K562 (cell line): ENCODE measurements at regions not wholly inside any gene's neighbourhood (a gene's known extent, or its start where the extent isn't known, plus 50 kb on each side); places are given as distances from the start of the nearest gene placed in this dataset.

Experiments
- ATAC-seq: fragments of 200-7000 bp; cut with Tn5 transposase; 3 replicates; pipeline ENCODE4 v1.9.1; 2020; ENCODE audit warnings: moderate library complexity
- BruUV-seq: library from RNA; stranded (reverse); fragments of 400-500 nt; replicated peaks from 2 replicates; lab custom pipeline; 2021; lab: Mats Ljungman, UMichigan
- CTCF ChIA-PET: fragments of 300-600 bp; formaldehyde crosslinking; extraction: SDS; loops from one replicate; lab custom pipeline; 2021; ENCODE audit warnings: low intra/inter-chr PET ratio; lab: Yijun Ruan, JAX
- POLR2A ChIA-PET: fragments of 300-600, 350-650 bp; sonication (Branson Sonifier 250); formaldehyde crosslinking; extraction: SDS; loops from one replicate; lab custom pipeline; 2021; ENCODE audit warnings: antibody characterized with exemption, inconsistent platforms; lab: Yijun Ruan, JAX
- DNase-seq, 4 experiments: peaks; one replicate each; pipeline versions ENCODE4 v3.0.0 to v3.0.0-alpha.2; 2011 to 2018; ENCODE audit warnings: low spot score in 3 of 4, mixed read lengths in 3 of 4; ENCODE audit errors: extremely low read depth in 1 of 4
- FAIRE-seq: peaks from 2 replicates; lab custom pipeline; 2011; peaks lifted over from hg19 to GRCh38; lab: Jason Lieb, UNC
- H2AFZ ChIP-seq: 2 replicates; pipeline ENCODE4 v1.6.0; 2011; ENCODE audit warnings: low read depth, low read length, control low read depth, inconsistent platforms
- H3K27ac ChIP-seq: fragments of 200-600 bp; 3 replicates; pipeline ENCODE4 v1.8.0; 2011; ENCODE audit warnings: low read depth, mild to moderate bottlenecking, control low read depth, inconsistent platforms, low read length, moderate library complexity, mixed read lengths; ENCODE audit errors: extremely low read depth
- H3K27me3 ChIP-seq, 2 experiments: fragments of 300-600 bp in 1 of 2; 2 replicates in 1 of 2; 3 replicates in 1 of 2; pipeline versions ENCODE4 v1.6.0 to v1.8.0; 2011; ENCODE audit warnings: inconsistent platforms in 2 of 2, low read length in 2 of 2, mild to moderate bottlenecking in 1 of 2, mixed read lengths in 1 of 2, moderate library complexity in 1 of 2; ENCODE audit not compliant: control insufficient read depth in 2 of 2, insufficient read depth in 2 of 2
- H3K36me3 ChIP-seq: fragments of 300-600 bp; 3 replicates; pipeline ENCODE4 v1.8.0; 2011; ENCODE audit warnings: mild to moderate bottlenecking, low read length, inconsistent platforms; ENCODE audit not compliant: control insufficient read depth, insufficient read depth
- H3K4me1 ChIP-seq, 2 experiments: fragments of 200-600 bp in 1 of 2; replicated peaks in 1 of 2; 2 replicates in 1 of 2; 3 replicates in 1 of 2; pipeline versions ENCODE4 v1.5.1 to v1.8.0; 2011; ENCODE audit warnings: inconsistent platforms in 2 of 2, low read length in 2 of 2, mild to moderate bottlenecking in 1 of 2, mixed read lengths in 1 of 2, moderate library complexity in 1 of 2; ENCODE audit not compliant: control insufficient read depth in 2 of 2, insufficient read depth in 2 of 2
- H3K4me2 ChIP-seq: 2 replicates; pipeline ENCODE4 v1.6.1; 2011; ENCODE audit warnings: low read length, control low read depth, inconsistent platforms, mixed read lengths; ENCODE audit not compliant: insufficient read depth
- H3K4me3 ChIP-seq: fragments of 200-600 bp; sonication (generic), shearing (Covaris generic); 2 replicates; pipeline ENCODE4 v1.5.1; 2016; ENCODE audit warnings: control low read depth, inconsistent platforms
- H3K79me2 ChIP-seq: fragments of 200-600 bp; 3 replicates; pipeline ENCODE4 v1.8.0; 2011; ENCODE audit warnings: low read length, inconsistent platforms; ENCODE audit not compliant: control insufficient read depth, insufficient read depth
- H3K9ac ChIP-seq, 2 experiments: 2 replicates each; pipeline versions ENCODE4 v1.6.0 to v1.6.1; 2011; ENCODE audit warnings: low read depth in 2 of 2, low read length in 2 of 2, control low read depth in 1 of 2, inconsistent platforms in 1 of 2, mild to moderate bottlenecking in 1 of 2, mixed read lengths in 1 of 2; ENCODE audit not compliant: insufficient read depth in 1 of 2
- H3K9me1 ChIP-seq: one replicate; pipeline ENCODE4 v1.6.0; 2011; ENCODE audit warnings: inconsistent platforms, mild to moderate bottlenecking, low read length, moderate library complexity; ENCODE audit not compliant: control insufficient read depth, insufficient read depth
- H3K9me3 ChIP-seq: replicated peaks from 2 replicates; pipeline ENCODE4 v1.5.1; 2011; ENCODE audit warnings: low read depth, low read length, inconsistent platforms; ENCODE audit not compliant: control insufficient read depth, insufficient read depth
- H4K20me1 ChIP-seq: replicated peaks from 2 replicates; pipeline ENCODE4 v1.6.1; 2011; ENCODE audit warnings: low read length, inconsistent platforms, mixed read lengths; ENCODE audit not compliant: control insufficient read depth, insufficient read depth
- BMI1 ChIP-seq: fragments of 150-350 bp; IDR thresholded peaks from 2 replicates; pipeline ENCODE4 v1.6.1; 2014; ENCODE audit warnings: low read length
- CBX1 ChIP-seq: sonication (generic); IDR thresholded peaks from 2 replicates; pipeline ENCODE4 v1.6.1; 2016; ENCODE audit warnings: antibody characterized with exemption, low read depth, mild to moderate bottlenecking
- ELF1 ChIP-seq: fragments of 200-800 bp; sonication (Bioruptor generic); IDR thresholded peaks from 2 replicates; pipeline ENCODE4 v1.6.1; 2016; ENCODE audit warnings: missing genetic modification characterization, missing compliant biosample characterization
- FOSL1 ChIP-seq: fragments of 200-800 bp; sonication (Bioruptor generic); conservative IDR thresholded peaks from 2 replicates; pipeline ENCODE4 v1.6.1; 2016; ENCODE audit warnings: missing genetic modification characterization, missing compliant biosample characterization
- GTF2E2 ChIP-seq: fragments of 200-800 bp; sonication (Bioruptor generic); IDR thresholded peaks from 2 replicates; pipeline ENCODE4 v1.6.1; 2016; ENCODE audit warnings: missing genetic modification characterization, missing compliant biosample characterization
- HDAC6 ChIP-seq: IDR thresholded peaks from 2 replicates; pipeline ENCODE4 v1.6.1; 2012; ENCODE audit warnings: low read depth, mild to moderate bottlenecking, control low read depth, inconsistent platforms, low read length, moderate library complexity
- MCM5 ChIP-seq: fragments of 450-650 bp; IDR thresholded peaks from 2 replicates; pipeline ENCODE4 v1.6.1; 2016; ENCODE audit warnings: low read depth
- ZNF282 ChIP-seq: sonication (generic); formaldehyde crosslinking; IDR thresholded peaks from 2 replicates; pipeline ENCODE4 v1.8.1; 2023; ENCODE audit warnings: missing genetic modification reagents
- ZNF764 ChIP-seq: fragments of 250-450 bp; sonication (Bioruptor Pico); IDR thresholded peaks from 2 replicates; pipeline ENCODE4 v1.4.0; 2020; ENCODE audit warnings: low read depth, mild to moderate bottlenecking, moderate library complexity
- WGBS: fragments of 100-300 bp; shearing (Covaris generic); methylation state at CpG from one replicate; pipeline ENCODE4 v1.1.6; 2016; ENCODE audit warnings: low coverage, mixed read lengths; ENCODE audit not compliant: insufficient coverage; ENCODE audit errors: missing lambda C conversion rate; 5-methylcytosine and 5-hydroxymethylcytosine counted together
- in situ Hi-C: fragments of 300-500 bp; cut with MboI; formaldehyde crosslinking; loops from 4 replicates; pipeline ENCODE4 v1.15.0; 2018; ENCODE audit warnings: inconsistent platforms, mixed read lengths
- intact Hi-C: fragments of 100-400 bp; cut with micrococcal nuclease; formaldehyde crosslinking; loops from 2 replicates; pipeline ENCODE4 v1.14.2; 2022
- TF ChIP-seq, protein P1 (sequence below), 2 experiments: fragments of 450-650 bp; IDR thresholded peaks; 2 replicates each; pipeline ENCODE4 v1.6.1; 2016; ENCODE audit warnings: mild to moderate bottlenecking in 2 of 2, borderline replicate concordance in 1 of 2, low read depth in 1 of 2, moderate library complexity in 1 of 2

DNA sequence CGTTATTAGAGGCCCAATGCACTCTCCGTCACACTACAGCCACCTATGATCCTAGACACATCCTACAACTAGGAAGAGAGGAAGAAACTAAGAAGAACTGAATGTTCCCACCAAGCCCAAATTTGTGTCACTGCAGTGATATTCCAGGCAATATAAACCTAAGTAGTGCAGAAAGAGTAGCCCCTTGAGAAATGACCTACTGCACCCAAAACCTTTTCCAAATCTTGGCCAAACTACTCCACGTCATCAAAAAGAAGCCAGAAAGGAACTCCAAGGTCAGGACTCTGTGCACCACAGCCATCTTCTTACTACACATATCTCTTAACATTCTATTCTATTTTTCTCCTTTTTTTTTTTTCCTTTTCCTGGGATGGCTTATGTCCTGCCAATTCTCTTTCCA lies 60.2 kb downstream of the ADAMTS1 start:
- in situ Hi-C loops, result no loop called here
- BruUV-seq, result no TSS peak

DNA sequence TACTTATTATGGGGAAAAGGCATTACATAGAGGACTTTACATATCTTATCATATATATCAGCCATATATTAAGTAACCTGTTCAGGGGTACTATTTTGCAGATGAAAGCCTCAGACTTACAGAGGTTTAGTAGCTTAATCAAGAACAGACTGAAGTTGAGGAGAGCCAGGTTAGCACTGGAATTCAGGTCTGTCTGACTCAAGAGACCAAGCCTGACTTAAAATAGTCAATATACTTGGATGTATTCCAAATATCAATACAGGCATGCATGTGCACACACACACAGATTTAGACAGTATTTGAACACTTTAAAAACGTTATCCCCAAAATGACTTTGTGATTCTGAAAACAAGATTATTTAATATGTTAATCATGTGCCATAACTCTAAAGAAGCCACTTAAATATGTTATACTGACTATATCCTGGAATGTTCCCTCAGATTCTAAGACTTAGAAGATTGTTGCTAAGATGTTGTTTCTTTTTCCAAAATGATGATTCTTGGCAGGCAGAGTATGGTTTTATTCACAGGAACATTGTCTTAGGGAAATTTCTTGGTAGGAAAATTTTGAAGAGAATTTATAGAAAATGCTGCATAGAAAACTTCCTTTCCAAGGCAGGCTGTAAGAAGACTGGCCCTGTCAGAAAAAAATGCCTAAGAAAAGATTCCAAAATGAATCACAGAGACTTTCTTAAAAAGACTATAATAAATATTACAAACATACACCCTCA lies 61.6 kb downstream of the ADAMTS1 start:
- in situ Hi-C loops (no loop called here), intact Hi-C loops (no loop called here)
- Histone ChIP-seq H2AFZ (no peak overlapping the region), H4K20me1 (no peaks in the 10 kb centered on the region), H3K4me1 (no peaks in the 10 kb centered on the region), H3K27ac (no peak overlapping the region), H3K36me3 (no peaks in the 10 kb centered on the region), H3K79me2 (no peaks in the 10 kb centered on the region), H3K9me1 (no peaks in the 10 kb centered on the region), H3K4me3 (no peak overlapping the region), H3K9ac (no peak overlapping the region), H3K9me3 (no peaks in the 10 kb centered on the region; the same call in 1 of the 2 replicates), H3K27me3 (no peaks in the 10 kb centered on the region), H3K4me2 (no peak overlapping the region)
- no peak for DNase-seq
- no TSS peak for BruUV-seq
- ChIA-PET POLR2A (no interaction called here), CTCF (interaction anchor here (0.6 kb wide), 1 partner anchor 896 kb away, joined by 5 read pairs; no protein-coding TSS in a partner anchor)
- no peak for FAIRE-seq
- ATAC-seq, result no peak
- 0% methylated on average over 1 of the region's 1 CpG for WGBS
- TF ChIP-seq, protein P1, sequence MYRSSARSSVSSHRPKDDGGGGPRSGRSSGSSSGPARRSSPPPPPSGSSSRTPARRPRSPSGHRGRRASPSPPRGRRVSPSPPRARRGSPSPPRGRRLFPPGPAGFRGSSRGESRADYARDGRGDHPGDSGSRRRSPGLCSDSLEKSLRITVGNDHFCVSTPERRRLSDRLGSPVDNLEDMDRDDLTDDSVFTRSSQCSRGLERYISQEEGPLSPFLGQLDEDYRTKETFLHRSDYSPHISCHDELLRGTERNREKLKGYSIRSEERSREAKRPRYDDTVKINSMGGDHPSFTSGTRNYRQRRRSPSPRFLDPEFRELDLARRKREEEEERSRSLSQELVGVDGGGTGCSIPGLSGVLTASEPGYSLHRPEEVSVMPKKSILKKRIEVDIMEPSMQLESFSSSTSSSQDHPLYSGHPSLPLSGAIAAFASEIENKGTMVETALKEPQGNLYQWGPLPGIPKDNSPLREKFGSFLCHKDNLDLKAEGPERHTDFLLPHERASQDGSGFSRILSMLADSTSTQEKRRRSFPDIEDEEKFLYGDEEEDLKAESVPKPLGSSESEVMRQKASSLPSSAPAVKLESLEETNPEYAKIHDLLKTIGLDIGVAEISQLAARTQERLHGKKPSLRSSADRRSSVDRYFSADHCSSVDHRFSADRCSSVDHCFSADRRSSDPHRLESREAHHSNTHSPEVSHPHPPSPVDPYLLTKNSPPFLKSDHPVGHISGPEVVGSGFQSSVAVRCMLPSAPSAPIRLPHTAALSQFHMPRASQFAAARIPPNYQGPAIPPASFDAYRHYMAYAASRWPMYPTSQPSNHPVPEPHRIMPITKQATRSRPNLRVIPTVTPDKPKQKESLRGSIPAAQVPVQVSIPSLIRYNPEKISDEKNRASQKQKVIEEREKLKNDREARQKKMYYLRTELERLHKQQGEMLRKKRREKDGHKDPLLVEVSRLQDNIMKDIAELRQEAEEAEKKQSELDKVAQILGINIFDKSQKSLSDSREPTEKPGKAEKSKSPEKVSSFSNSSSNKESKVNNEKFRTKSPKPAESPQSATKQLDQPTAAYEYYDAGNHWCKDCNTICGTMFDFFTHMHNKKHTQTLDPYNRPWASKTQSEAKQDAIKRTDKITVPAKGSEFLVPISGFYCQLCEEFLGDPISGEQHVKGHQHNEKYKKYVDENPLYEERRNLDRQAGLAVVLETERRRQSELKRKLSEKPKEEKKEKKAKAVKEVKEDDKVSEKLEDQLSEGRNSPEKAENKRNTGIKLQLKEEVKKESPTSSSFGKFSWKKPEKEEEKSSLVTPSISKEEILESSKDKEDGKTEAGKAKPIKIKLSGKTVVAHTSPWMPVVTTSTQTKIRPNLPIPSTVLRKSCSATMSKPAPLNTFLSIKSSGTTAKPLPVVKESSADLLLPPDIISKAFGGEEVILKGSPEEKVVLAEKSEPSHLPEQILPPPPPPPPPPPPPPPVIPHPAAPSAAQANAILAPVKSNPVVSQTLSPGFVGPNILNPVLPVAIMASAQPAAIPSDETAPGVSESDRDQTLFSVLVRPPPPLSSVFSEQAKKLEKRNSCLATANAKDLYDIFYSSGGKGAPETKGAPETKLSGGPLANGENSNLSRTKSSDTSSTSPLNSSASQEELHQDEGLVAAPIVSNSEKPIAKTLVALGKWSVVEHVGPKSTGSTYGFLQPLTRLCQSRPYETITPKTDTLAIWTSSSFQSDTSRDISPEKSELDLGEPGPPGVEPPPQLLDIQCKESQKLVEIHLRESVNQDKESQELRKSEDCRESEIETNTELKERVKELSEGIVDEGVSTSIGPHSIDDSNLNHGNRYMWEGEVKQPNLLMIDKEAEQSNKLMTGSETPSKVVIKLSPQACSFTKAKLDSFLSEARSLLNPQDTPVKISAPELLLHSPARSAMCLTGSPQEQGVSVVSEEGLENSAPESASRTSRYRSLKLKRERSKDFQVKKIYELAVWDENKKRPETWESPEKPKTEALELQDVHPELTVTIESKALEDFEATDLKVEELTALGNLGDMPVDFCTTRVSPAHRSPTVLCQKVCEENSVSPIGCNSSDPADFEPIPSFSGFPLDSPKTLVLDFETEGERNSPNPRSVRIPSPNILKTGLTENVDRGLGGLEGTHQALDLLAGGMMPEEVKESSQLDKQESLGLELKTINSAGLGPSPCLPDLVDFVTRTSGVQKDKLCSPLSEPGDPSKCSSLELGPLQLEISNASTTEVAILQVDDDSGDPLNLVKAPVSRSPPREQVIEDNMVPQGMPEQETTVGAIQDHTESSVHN (IDR thresholded peaks at IDR 0.05; ENCODE audit: borderline replicate concordance in 1 of 2, low read depth in 1 of 2), result no peak
- no peak for TF ChIP-seq CBX1
- no peak for TF ChIP-seq ZNF764 (CRISPR knock-in tag)
- no peak for TF ChIP-seq ZNF282 (CRISPR knock-in tag)

More for the DNA sequence above, 60.2 kb downstream of the ADAMTS1 start:
- no peaks in the 10 kb centered on the region for H3K9me1 ChIP-seq
- no peaks in the 10 kb centered on the region for H3K4me1 ChIP-seq
- intact Hi-C loops, result no loop called here
- no peaks in the 10 kb centered on the region for H3K79me2 ChIP-seq
- no peak overlapping the region for H3K9ac ChIP-seq
- H2AFZ ChIP-seq, result no peak overlapping the region
- no peaks in the 10 kb centered on the region for H3K27me3 ChIP-seq
- no peak for DNase-seq
- 0% methylated on average over 3 of the region's 3 CpGs for WGBS
- H3K36me3 ChIP-seq, result no peaks in the 10 kb centered on the region
- ChIA-PET CTCF (no interaction called here), POLR2A (no interaction called here)
- H3K4me3 ChIP-seq, result no peak overlapping the region
- no peak overlapping the region for H3K4me2 ChIP-seq
- no peak for FAIRE-seq
- no peak for ATAC-seq
- TF ChIP-seq MCM5 (no peak), GTF2E2 (tag) (no peak), HDAC6 (no peak), BMI1 (no peak), ELF1 (tag) (no peak), FOSL1 (tag) (no peak)
- no peaks in the 10 kb centered on the region for H3K9me3 ChIP-seq
- no peaks in the 10 kb centered on the region for H4K20me1 ChIP-seq
- H3K27ac ChIP-seq, result no peak overlapping the region
